SK-N-SH treated with all-trans-retinoic acid at 6 μM for 48 hours (cell line): ENCODE measurements at regions not wholly inside any gene's neighbourhood (a gene's known extent, or its start where the extent isn't known, plus 50 kb on each side); places are given as distances from the start of the nearest gene placed in this dataset.
"Not testable (repeated sequence)": the region's sequence is repeated elsewhere in the genome, so short reads cannot be mapped to it uniquely, and the experiment has no call there.

Source experiments
- ATAC-seq: fragments of 200-7000 bp; cut with Tn5 transposase; 3 replicates; pipeline ENCODE4 v1.9.1; 2020; ENCODE audit warnings: mild to moderate bottlenecking, moderate library complexity
- ARNTL ChIP-seq: fragments of 450-650 bp; formaldehyde crosslinking; IDR thresholded peaks from 2 replicates; pipeline ENCODE4 v1.5.0; 2020; ENCODE audit warnings: low read depth, mild to moderate bottlenecking, moderate library complexity, borderline replicate concordance
- BACH2 ChIP-seq: fragments of 250-450 bp; sonication (Bioruptor Pico); IDR thresholded peaks from 2 replicates; pipeline ENCODE4 v1.9.0; 2021; ENCODE audit warnings: mild to moderate bottlenecking, borderline replicate concordance
- CSDC2 ChIP-seq: fragments of 250-450 bp; sonication (Bioruptor Pico); IDR thresholded peaks from 2 replicates; pipeline ENCODE4 v1.5.0; 2020; ENCODE audit warnings: mild to moderate bottlenecking, moderate library complexity
- ESRRG ChIP-seq: fragments of 250-450 bp; sonication (Bioruptor Pico); IDR thresholded peaks from 2 replicates; pipeline ENCODE4 v1.6.1; 2021; ENCODE audit warnings: mild to moderate bottlenecking
- GLIS3 ChIP-seq: fragments of 250-450 bp; sonication (Bioruptor Pico); IDR thresholded peaks from 2 replicates; pipeline ENCODE4 v1.5.0; 2020; ENCODE audit warnings: mild to moderate bottlenecking, moderate library complexity
- ISL1 ChIP-seq: fragments of 250-450 bp; sonication (Bioruptor Pico); IDR thresholded peaks from 2 replicates; pipeline ENCODE4 v2.1.2; 2022; ENCODE audit warnings: mild to moderate bottlenecking, moderate library complexity
- OSR1 ChIP-seq: fragments of 250-450 bp; sonication (Bioruptor Pico); IDR thresholded peaks from 2 replicates; pipeline ENCODE4 v1.8.0; 2022; ENCODE audit warnings: moderate library complexity, mild to moderate bottlenecking, inconsistent platforms
- PPARA ChIP-seq: fragments of 250-450 bp; sonication (Bioruptor Pico); IDR thresholded peaks from 2 replicates; pipeline ENCODE4 v1.5.0; 2020; ENCODE audit warnings: mild to moderate bottlenecking, borderline replicate concordance
- RARB ChIP-seq: fragments of 250-450 bp; sonication (Bioruptor Pico); IDR thresholded peaks from 2 replicates; pipeline ENCODE4 v1.8.0; 2021; ENCODE audit warnings: mild to moderate bottlenecking, moderate library complexity
- SNAI2 ChIP-seq: fragments of 250-450 bp; sonication (Bioruptor Pico); IDR thresholded peaks from 2 replicates; pipeline ENCODE4 v1.5.0; 2020; ENCODE audit warnings: mild to moderate bottlenecking, moderate library complexity
- TCF4 ChIP-seq: fragments of 250-450 bp; sonication (Bioruptor Pico); IDR thresholded peaks from 2 replicates; pipeline ENCODE4 v1.8.0; 2021; ENCODE audit warnings: mild to moderate bottlenecking, moderate library complexity, borderline replicate concordance
- TOX ChIP-seq: fragments of 250-450 bp; sonication (Bioruptor Pico); IDR thresholded peaks from 2 replicates; pipeline ENCODE4 v1.8.0; 2021; ENCODE audit warnings: mild to moderate bottlenecking, moderate library complexity, borderline replicate concordance
- ZC3H10 ChIP-seq: fragments of 250-450 bp; sonication (Bioruptor Pico); IDR thresholded peaks from 2 replicates; pipeline ENCODE4 v1.5.1; 2021; ENCODE audit warnings: mild to moderate bottlenecking, moderate library complexity
- ZFP3 ChIP-seq: fragments of 250-450 bp; sonication (Bioruptor Pico); IDR thresholded peaks from 2 replicates; pipeline ENCODE4 v1.5.0; 2020; ENCODE audit warnings: mild to moderate bottlenecking, moderate library complexity
- ZFP30 ChIP-seq: fragments of 450-650 bp; formaldehyde crosslinking; IDR thresholded peaks from 2 replicates; pipeline ENCODE4 v1.5.0; 2022; ENCODE audit warnings: mild to moderate bottlenecking, moderate library complexity
- ZNF565 ChIP-seq: fragments of 450-650 bp; formaldehyde crosslinking; conservative IDR thresholded peaks from 2 replicates; pipeline ENCODE4 v1.5.0; 2020; ENCODE audit warnings: low read depth, mild to moderate bottlenecking, moderate library complexity
- ZNF70 ChIP-seq: fragments of 450-650 bp; formaldehyde crosslinking; IDR thresholded peaks from 2 replicates; pipeline ENCODE4 v1.5.0; 2020; ENCODE audit warnings: mild to moderate bottlenecking, moderate library complexity
- ZNF8 ChIP-seq: fragments of 450-650 bp; formaldehyde crosslinking; IDR thresholded peaks from 2 replicates; pipeline ENCODE4 v1.5.0; 2020; ENCODE audit warnings: mild to moderate bottlenecking, moderate library complexity
- TF ChIP-seq, protein P1 (sequence below): fragments of 250-450 bp; sonication (Bioruptor Pico); IDR thresholded peaks from 2 replicates; pipeline ENCODE4 v1.5.0; 2020; ENCODE audit warnings: mild to moderate bottlenecking, moderate library complexity
- TF ChIP-seq, protein P2 (sequence below): fragments of 250-450 bp; sonication (Bioruptor Pico); IDR thresholded peaks from 2 replicates; pipeline ENCODE4 v1.8.0; 2021; ENCODE audit warnings: low read depth, mild to moderate bottlenecking, moderate library complexity, borderline replicate concordance
- TF ChIP-seq, protein P3 (sequence below): fragments of 250-450 bp; sonication (Bioruptor Pico); IDR thresholded peaks from 2 replicates; pipeline ENCODE4 v1.5.1; 2020; ENCODE audit warnings: low read depth, mild to moderate bottlenecking, moderate library complexity
- TF ChIP-seq, protein P4 (sequence below): fragments of 250-450 bp; sonication (Bioruptor Pico); IDR thresholded peaks from 2 replicates; pipeline ENCODE4 v1.8.0; 2020; ENCODE audit warnings: mild to moderate bottlenecking, moderate library complexity, borderline replicate concordance

DNA sequence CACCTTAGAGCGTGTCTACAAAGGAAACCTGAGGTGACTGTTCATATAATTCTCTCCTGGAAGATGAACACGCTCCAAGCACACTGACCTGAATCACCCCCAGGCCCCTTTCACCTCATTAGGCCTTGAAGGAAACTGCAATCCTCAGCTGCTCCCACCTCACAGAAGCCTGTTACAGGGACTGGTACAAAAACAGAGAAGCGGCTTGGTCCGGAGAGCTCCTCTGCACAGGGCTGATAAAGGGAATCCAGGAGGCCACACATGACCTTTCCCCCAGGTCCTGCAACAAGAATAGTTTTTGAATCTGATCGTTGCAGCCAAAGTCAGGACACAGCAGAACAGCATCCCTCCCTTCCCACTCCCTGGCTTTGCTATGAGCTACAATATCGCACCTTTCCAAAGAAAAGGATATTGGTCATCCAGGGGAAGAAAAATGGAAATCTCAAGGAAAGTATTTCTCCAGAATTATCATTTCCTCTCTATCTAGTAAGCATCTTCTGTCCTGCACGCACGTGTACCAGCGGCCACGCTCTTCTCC is 666.7 kb downstream of the UQCRFS1 start:
- no peak for TF ChIP-seq SNAI2 (CRISPR knock-in tag)
- no peak for TF ChIP-seq ZNF8 (CRISPR knock-in tag)
- no peak for TF ChIP-seq ESRRG (CRISPR knock-in tag)
- TF ChIP-seq ARNTL: no peak
- no peak for TF ChIP-seq CSDC2 (CRISPR knock-in tag)
- TF ChIP-seq, protein P1, sequence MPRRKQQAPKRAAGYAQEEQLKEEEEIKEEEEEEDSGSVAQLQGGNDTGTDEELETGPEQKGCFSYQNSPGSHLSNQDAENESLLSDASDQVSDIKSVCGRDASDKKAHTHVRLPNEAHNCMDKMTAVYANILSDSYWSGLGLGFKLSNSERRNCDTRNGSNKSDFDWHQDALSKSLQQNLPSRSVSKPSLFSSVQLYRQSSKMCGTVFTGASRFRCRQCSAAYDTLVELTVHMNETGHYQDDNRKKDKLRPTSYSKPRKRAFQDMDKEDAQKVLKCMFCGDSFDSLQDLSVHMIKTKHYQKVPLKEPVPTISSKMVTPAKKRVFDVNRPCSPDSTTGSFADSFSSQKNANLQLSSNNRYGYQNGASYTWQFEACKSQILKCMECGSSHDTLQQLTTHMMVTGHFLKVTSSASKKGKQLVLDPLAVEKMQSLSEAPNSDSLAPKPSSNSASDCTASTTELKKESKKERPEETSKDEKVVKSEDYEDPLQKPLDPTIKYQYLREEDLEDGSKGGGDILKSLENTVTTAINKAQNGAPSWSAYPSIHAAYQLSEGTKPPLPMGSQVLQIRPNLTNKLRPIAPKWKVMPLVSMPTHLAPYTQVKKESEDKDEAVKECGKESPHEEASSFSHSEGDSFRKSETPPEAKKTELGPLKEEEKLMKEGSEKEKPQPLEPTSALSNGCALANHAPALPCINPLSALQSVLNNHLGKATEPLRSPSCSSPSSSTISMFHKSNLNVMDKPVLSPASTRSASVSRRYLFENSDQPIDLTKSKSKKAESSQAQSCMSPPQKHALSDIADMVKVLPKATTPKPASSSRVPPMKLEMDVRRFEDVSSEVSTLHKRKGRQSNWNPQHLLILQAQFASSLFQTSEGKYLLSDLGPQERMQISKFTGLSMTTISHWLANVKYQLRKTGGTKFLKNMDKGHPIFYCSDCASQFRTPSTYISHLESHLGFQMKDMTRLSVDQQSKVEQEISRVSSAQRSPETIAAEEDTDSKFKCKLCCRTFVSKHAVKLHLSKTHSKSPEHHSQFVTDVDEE (CRISPR knock-in tag): no peak
- TF ChIP-seq, protein P2, sequence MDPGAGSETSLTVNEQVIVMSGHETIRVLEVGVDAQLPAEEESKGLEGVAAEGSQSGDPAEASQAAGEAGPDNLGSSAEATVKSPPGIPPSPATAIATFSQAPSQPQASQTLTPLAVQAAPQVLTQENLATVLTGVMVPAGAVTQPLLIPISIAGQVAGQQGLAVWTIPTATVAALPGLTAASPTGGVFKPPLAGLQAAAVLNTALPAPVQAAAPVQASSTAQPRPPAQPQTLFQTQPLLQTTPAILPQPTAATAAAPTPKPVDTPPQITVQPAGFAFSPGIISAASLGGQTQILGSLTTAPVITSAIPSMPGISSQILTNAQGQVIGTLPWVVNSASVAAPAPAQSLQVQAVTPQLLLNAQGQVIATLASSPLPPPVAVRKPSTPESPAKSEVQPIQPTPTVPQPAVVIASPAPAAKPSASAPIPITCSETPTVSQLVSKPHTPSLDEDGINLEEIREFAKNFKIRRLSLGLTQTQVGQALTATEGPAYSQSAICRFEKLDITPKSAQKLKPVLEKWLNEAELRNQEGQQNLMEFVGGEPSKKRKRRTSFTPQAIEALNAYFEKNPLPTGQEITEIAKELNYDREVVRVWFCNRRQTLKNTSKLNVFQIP: no peak
- TF ChIP-seq, protein P3, sequence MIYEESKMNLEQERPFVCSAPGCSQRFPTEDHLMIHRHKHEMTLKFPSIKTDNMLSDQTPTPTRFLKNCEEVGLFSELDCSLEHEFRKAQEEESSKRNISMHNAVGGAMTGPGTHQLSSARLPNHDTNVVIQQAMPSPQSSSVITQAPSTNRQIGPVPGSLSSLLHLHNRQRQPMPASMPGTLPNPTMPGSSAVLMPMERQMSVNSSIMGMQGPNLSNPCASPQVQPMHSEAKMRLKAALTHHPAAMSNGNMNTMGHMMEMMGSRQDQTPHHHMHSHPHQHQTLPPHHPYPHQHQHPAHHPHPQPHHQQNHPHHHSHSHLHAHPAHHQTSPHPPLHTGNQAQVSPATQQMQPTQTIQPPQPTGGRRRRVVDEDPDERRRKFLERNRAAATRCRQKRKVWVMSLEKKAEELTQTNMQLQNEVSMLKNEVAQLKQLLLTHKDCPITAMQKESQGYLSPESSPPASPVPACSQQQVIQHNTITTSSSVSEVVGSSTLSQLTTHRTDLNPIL (CRISPR knock-in tag): no peak
- TF ChIP-seq OSR1 (CRISPR knock-in tag): no peak
- TF ChIP-seq ISL1: no peak
- TF ChIP-seq ZFP3 (CRISPR knock-in tag): no peak
- no peak for TF ChIP-seq GLIS3 (CRISPR knock-in tag)
- no peak for TF ChIP-seq ZFP30
- no peak for TF ChIP-seq TCF4
- no peak for TF ChIP-seq ZC3H10
- TF ChIP-seq TOX: no peak
- TF ChIP-seq, protein P4, sequence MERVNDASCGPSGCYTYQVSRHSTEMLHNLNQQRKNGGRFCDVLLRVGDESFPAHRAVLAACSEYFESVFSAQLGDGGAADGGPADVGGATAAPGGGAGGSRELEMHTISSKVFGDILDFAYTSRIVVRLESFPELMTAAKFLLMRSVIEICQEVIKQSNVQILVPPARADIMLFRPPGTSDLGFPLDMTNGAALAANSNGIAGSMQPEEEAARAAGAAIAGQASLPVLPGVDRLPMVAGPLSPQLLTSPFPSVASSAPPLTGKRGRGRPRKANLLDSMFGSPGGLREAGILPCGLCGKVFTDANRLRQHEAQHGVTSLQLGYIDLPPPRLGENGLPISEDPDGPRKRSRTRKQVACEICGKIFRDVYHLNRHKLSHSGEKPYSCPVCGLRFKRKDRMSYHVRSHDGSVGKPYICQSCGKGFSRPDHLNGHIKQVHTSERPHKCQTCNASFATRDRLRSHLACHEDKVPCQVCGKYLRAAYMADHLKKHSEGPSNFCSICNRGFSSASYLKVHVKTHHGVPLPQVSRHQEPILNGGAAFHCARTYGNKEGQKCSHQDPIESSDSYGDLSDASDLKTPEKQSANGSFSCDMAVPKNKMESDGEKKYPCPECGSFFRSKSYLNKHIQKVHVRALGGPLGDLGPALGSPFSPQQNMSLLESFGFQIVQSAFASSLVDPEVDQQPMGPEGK: no peak
- no peak for ATAC-seq

DNA sequence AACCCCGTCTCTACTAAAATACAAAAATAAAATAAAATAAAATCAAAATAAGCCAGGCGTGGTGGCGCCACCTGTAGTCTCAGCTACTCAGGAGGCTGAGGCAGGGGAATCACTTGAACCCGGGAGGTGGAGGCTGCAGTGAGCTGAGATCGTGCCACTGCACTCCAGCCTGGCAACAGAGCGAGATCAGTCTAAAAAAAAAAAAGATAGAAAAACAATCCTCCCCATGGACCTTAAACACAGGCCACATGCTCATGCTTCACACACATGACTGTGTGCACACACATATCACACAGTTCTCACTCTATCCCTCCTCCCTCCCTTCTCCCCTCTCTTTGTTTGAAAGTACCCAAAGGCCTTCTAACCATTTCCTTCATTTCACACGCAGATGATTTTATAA is 667.6 kb downstream of the UQCRFS1 start:
- not testable (repeated sequence) for ATAC-seq

DNA sequence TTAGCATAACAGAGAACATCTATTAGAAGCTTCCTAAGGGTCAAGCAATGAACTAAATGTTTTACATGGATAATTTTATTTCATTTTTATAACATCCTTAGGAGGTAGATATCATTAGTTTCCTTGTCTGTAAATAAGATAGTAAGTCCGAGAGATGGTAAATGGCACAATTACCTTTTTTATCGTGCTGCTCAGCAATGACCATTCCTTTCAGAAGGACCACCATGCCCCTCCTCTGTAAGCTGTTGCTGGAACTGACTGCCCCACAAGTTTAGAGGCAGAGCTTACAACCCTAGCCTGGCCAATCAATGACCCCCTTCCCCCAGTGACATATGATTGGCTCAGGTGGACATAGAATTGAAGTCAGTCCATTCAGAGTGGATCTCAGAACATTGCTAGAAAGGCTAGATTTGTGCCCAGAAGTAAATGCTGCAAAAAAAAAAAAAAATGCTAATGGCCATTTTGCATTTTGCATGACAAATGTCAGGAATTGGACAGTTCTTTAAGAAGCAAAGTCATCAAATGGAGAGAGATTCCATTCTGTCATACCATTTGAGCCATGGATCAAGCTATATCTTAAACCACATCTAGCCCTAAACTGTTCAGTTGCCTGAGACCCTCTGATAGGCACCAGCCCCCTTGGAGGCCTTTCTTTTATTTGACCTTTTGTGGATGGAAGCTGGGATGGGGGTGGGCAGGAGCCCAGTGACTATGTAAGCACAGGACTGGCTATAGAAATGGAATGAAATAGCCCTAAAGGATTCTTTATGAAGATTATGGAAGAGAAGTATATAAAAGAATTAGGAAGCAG is 668.3 kb downstream of the UQCRFS1 start:
- TF ChIP-seq ZNF8 (CRISPR knock-in tag) (no peak), BACH2 (CRISPR knock-in tag) (no peak), CSDC2 (CRISPR knock-in tag) (no peak), GLIS3 (CRISPR knock-in tag) (no peak), ZFP30 (no peak), ESRRG (CRISPR knock-in tag) (no peak), ISL1 (no peak), PPARA (CRISPR knock-in tag) (no peak), ARNTL (no peak), ZC3H10 (no peak), ZNF70 (CRISPR knock-in tag) (no peak), RARB (CRISPR knock-in tag) (no peak), ZFP3 (CRISPR knock-in tag) (no peak), OSR1 (CRISPR knock-in tag) (no peak), TCF4 (no peak), TOX (no peak), SNAI2 (CRISPR knock-in tag) (no peak), ZNF565 (CRISPR knock-in tag) (no peak)
- TF ChIP-seq, protein P2: no peak
- TF ChIP-seq, all 23 proteins: peak for 0
- ATAC-seq: no peak
